NCI-H1092 treated with DMSO at 0.1 percent for 48 hours (cell line): ENCODE measurements at regions not wholly inside any gene's neighbourhood (a gene's known extent, or its start where the extent isn't known, plus 50 kb on each side); places are given as distances from the start of the nearest gene placed in this dataset.

Experiments used
- DNase-seq: peaks from one replicate; lab custom pipeline; 2025; lab: John Stamatoyannopoulos, UW

DNA sequence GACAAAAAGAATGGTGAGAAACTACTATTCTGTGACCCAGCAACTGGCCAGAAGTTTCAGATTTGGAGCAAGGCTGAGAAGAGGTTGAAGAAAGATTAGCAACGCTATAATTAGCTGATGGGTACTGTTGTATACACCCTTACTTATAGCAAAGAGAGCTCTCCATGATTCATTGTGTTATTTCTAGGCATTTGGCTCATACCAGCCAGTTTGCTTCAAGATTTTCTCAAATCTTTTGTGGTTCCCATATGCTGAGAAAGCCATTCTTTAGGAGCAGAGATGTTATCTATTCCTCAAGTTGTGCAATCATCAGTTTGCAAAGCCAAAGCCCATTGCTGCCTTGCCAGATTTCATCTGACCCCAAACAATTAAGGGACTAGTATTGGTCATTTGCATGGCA lies 179.4 kb downstream of the ETS1 start:
- no peak for DNase-seq

DNA sequence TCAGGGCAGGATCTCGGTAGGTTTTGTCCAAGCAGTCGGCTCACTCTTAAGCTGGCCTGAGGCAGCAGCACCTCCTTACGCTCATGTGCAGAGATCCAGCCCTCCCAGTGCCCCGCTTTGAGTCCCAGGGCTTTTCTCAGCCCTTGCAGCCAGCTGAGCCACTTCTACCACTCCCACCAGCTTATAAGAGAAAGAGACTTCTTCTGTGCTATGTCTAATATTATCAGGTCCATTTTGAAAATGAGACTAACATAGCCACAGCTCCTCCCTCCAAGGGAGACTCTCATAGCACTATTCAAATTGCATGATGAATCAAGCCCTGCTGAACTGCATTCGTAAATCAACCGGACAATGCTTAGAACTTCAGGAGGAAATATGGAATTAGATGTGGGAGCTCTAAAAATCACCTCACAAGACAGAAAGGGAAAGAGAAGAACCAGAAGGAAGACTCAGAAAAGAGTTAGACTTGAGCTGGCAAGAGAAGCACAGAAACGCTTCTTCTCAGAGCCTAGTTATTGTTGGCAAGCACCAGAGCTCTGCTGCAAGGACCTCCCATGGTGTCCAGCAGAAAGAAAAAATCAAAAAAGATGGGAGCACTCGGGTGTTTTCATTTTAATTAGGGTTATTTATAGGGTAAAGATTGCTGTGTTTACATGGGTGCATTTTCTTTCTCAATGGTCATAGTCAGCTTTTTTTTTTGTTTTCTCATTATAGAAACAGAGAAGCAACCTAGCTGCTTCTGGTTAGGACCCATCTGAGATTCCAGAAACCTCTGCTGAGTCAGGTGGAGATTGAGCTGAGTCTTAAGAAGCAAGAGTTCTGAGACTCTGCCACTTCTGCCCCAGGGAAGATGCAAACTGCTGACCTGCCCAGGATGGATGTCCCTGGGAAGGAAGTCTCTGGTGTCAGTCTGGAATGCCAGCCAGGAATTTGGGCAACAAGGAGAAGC lies 181.4 kb downstream of the ETS1 start:
- no peak for DNase-seq

DNA sequence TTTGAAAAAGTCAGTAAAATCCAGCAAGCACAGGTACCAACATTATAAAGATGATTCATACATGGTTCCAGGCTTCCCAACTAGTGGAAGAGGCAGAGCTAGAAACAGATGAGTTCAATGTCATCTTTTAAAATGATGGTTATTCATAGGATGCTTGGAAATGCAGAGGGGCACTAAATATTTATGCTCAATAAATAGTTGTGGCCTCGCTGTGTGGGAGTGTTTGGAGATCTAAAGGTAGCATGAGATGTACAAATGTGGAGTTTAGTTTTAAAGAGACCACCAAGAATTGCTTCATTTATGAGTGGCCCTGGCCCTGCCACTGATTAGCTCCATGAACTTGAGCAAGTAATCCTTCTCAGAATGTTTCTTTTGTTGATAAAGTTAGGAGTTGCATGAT lies 182.2 kb downstream of the ETS1 start:
- no peak for DNase-seq

DNA sequence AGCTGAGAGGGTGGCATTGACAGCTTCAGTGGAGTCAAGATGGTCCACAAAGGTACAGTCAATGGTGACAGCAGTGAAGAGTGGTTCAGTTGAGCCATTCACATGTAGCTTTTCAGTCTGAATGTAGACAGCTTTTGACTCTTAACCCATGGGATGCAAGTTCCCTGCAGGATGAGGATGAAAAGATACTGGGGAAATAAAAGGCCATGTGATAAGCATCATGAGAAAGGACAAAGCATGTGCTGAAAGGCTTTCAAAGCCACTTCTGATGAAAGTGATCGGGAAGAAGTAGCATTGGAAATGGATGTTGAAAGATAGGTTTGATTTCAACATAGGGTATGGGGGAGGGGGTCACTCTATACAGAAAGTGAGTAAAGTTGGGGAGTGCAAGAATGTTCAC lies 182.9 kb downstream of the ETS1 start:
- no peak for DNase-seq

DNA sequence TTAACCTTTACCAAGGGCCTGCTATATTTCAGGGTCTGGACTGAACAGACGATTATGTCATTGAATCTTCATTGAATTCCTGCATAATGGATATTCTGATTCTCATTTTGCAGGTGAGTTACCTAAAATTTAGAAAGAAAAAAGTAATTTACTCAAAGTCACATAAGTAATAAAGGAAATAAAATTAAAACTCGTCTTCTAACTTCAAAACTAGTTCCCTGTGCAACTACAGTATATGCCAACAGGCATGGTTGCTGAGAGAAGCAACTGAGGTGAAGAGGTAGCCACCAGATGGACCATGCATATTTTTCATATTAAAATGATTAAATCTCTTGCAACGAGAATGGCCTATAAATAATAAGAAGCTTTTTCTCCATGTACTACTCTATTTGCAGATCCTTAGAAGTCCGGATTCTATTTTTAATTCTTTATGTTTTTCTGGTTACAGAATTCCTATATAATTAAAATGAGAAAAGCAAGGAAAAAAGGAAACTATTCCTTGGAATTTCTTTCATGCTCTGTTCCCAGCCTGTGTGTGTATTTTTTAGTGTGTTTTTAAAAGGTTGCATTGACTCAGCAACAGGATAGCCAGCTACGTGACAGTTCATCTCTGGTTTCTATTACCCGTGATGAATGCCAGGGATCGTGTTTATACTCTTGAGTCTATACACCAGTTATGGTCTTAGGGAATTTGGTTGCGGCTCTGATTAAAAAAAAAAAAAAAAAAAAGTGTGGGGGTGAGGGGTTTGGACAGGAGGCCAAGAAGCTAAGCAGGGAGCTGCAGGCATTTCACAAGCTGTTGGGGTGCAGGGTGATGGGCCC lies 186.8 kb downstream of the ETS1 start:
- DNase-seq = no peak

DNA sequence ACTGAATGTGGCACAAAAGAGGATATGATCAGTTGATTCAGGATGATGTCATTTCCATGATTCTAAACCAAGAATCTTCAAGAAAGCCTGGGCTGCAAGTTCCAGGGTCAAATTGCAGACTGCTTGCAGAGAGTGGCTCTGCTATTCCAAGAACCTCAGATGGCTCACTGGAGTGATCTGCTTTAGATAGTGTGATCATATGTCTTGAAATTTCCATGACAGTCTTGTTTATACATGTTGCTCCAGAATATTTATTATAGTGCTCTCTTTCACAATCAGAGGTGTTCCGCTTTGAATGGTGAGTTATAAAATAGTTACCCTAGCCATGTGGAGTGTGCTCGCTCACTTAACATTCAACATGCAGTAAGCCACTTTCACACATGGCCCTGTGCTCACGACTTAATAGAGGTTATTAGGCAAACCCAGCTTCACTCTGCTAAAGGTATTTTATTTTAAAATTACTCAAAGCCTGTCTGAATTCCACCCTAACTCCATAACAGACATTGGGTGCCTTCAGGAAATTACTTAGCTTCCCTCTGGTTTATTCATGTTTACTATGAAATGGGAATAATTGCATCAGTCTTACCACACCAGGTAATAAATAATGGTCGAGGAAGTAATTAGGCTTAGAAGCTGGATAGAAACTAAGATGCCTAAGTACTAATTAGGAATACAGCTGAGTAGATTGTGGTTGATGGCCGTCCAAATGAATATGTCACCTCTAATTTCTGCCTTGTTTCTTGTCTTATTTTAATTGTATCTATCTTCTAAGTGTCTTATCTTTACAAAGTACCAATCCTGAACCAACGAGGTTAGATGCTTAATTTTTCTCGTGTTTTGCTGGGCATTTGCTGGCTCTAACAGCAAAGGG lies 187.9 kb downstream of the ETS1 start:
- DNase-seq = no peak

DNA sequence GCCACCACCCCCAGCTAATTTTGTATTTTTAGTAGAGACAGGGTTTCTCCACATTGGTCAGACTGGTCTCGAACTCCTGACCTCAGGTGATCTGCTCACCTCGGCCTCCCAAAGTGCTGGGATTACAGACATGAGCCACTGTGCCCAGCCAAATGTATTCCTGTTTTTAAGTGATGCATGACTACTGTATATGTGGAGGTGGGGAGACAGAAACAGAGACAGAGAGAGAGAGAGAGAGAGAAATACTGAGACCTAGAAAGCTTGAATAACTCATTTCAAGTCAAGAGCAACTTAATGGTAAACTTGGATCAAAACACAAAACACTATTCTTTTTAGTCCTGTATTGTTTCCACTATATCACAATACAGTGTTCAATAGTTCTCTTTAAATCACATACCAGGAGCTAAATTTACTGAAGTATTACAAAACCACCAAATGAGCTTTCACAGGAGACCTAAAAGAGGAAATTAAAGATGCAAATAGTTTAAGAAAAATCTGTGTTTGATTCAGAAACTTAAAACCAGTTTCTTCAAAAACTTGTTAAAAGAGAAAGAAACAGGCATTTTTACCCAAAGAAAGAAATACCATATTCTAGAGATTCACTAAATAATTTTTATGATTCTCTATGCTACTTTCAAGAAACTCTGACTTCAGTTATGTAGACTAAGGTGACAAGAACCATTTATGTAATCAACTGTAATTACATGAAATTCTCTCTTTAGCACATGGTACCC lies 188.7 kb downstream of the ETS1 start:
- DNase-seq = no peak

DNA sequence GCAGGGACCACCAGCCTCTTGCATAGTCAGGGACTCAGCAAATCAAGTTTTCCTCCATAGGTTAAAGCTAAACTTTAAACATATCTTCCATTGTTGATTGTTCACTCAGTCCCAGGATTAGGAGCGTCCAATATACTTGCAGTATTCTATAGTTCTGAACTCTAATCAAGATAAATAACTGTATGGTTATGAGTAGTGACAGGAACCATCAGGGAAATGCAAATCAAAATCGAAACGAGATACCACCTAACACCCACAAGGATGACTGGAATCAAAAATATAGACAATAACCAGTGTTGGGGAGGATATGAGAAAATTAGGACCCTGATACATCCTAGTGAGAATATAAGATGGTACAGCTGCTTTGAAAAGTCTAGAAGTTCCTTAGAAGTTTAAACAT lies 190.0 kb downstream of the ETS1 start:
- DNase-seq = no peak

DNA sequence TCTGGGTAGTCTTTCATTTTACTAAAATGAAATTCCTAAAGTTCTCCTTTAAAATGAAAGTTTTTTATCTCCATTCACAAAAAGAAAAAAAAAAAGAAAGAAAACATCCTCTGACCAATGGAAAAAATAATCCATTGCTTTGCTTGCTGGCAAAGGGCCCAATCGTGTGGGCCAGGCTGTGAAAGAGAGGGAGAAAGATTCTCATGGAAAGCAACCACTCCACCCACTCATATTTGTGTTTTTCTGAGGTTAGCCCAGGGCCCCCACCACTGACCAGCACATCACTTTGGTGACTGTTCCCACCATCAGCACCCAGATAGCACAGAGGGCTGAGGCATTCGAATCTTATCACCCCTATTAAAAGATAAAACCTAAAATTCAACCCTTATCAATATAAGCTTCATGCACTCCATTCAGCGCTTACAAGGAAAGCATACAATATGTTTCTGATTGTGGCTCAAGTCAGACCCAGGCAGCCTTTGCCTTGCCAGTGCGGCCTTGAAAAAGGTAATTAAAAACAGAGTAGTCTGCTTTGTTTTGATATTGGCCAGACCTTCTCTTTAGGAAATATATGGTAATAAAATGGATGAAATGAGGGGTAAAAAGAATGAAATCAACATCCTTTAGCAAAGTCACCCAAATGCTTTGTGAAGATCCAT lies 192.8 kb downstream of the ETS1 start:
- DNase-seq = no peak

DNA sequence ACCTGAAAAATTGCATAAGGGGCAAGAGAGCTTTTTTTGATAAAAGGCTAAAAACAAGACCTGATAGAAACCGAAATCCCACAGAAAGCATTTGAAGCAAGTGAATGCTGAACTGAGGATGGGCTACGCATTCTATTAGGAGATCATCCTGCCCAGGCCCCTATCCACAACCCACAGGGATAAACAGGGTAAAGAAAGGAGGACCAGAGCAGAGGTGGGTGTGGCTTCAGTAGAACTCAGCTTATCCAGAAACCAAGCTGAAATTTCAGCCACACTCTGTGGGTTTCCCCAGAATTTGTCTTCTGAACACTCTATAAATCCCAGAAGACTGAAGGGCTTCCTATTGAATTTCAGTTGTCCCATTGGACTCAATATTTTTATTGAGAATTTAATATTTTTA lies 195.1 kb downstream of the ETS1 start:
- DNase-seq = no peak

DNA sequence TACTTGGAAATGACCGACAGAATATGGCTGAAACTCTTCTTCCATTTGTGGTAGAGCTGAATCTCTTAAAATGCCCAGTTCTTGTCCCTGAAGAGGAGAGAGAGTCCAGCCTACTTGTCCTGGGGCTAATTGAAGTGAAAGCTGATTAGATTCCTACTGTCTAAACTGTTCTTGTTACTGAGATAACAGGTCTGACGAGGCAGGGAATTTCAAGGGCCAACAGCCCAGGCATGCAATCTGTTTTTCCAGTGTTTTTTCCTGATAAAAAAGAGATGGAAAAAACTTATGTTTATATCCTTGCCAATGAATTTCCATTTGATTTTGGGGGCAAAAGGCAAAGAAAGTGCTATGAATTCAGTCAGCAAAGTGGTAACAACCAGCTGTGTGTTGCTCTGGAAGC lies 195.5 kb downstream of the ETS1 start:
- no peak for DNase-seq

DNA sequence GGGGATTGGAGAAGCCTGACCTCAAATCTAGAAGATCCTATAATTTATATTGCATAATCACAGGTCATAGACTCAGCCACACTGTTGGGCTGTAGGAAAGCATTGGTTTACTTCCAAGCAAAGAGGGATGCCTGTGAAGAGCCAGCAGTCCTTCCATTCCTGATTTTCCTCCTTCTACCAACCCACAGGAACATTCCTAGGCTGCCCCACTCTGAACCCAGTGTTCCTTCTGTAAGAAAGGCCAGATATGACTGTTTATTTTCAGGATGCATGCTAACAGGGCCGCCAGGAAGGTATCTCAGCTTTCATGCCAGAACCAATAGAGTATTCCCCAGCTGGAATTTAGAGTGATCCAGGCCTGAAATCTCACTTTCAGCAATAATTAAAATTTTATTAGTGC lies 197.1 kb downstream of the ETS1 start:
- DNase-seq = no peak

DNA sequence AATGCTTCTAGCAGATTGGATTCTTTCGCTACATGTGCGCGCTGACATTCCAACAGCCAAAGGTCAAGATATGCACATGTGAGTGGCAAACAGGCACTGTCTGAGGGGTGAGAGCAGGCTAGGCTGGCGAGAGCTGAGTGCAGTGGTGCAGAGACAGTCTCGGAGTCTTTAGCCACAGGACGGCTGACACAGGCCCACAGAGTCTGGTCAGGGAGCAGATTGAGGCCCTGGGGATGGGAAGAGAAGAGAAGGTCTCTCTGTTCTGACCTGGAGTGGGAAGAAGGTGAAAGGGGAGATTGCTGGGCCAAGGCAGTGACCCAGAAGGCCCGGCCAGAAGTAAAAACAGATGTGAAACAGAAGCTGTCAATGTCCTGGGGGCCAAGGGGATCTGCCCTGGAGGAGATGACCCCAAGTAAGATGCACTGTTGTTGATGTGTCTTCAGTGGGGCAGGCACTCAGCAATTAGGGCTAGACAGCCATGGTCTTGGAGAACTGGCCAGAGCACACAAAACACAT lies 197.8 kb downstream of the ETS1 start:
- no peak for DNase-seq

DNA sequence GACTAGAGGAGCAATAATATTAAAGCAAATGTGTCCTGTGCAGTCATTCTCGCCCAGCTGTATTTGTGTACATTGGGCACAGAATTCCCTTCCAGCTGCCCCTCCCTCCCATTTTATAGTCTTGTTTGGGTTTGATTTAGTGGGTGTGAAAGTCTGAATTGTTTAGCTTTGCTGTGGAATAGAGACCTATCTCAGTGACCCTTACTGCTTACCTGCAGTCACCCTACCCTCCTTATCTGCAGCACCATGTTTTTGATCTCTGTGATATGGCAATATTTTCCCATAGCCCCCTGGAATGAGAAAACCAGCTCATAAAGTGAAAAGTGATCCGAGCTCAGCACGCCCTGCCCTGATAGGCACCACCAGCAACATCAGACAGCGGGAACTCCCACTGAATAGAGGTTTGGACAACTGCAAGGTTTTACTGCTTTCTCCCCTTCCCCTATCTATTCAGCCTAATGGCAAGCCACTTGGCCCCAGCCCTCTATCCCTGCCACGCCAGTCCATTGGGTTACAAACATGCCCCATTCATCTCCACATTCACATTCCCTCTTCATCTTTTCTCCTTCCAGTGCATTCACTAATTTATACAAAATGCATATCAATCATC lies 199.0 kb downstream of the ETS1 start:
- no peak for DNase-seq

DNA sequence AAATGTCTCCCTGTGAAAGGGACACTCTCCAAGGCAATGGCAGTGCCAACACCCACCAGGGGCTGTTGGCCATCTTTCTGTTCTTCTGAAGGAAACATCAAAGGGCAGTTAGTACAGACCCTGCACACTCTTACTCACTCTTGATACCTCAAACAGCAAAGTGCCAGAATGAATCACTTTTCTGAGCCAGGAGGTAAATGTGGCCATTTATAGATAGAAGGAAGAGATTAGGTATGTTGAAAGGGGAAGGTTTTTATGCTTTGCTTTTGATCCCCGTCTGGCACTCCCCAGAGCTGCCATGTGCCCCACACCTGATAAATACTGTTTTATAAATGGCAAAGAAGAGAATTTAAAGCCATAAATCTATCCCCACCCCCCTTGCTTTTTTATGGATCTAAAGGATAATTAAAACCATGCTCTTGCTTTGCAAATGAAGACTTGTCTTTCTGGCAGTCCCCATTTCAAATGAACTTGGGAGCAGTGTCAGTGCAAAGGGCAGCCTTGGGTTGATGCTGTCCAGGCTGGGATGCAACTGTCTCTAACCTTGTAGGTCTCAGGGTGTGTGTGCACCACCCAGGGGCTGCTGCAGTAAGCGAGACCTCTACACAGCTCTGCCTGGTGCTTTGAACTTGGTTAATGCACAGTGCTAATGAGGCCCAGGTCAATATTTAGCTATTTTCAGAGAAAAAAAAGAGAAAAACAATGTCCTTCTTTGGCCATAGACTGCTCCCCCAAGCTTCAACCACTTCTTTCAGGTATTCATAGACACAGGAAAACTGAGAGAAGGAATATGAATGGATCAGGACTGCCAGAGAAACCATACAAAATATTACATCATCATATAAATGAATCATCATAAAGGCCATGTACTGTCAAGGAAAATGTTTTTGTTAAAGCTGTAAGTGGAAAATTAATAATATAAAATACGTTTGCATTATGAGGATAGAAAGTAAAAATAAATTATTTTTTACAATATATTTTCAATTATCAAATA lies 207.5 kb downstream of the ETS1 start:
- DNase-seq = no peak

DNA sequence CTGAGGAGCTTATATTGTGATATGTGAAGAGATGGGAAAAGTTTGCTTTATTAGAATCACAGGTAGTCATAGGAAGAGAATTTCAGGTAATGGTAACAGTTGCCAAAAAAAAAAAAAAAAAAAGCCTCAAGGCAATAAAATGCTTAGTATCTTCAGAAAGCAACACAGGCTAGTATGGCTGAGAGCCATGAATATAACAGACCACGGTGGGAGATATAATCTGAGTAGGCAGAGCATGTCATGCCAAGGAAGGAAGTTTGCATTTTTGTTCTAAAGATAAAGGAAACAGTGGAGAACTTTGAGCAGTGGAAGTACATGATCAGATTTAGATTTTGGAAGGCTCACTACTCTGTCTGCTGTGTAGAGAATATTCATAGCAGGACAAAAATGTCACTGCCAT lies 211.4 kb downstream of the ETS1 start:
- DNase-seq = no peak

DNA sequence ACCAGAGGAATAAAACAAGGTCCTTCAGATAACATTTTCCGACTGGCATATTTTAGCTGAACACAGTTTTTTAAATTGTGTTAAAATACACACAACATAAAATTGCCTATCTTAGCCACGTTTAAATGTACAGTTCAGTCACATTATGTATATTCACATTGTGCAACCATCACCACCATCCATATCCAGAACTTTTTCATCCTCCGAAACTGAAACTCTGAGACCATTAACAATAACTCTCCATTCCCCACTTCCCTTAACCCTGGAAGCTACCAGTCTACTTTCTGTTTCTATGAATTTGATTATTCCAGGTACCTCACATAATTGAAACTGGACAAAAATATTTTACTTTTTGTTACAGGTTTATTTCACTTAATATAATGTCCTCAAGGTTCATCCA lies 213.3 kb downstream of the ETS1 start:
- no peak for DNase-seq

DNA sequence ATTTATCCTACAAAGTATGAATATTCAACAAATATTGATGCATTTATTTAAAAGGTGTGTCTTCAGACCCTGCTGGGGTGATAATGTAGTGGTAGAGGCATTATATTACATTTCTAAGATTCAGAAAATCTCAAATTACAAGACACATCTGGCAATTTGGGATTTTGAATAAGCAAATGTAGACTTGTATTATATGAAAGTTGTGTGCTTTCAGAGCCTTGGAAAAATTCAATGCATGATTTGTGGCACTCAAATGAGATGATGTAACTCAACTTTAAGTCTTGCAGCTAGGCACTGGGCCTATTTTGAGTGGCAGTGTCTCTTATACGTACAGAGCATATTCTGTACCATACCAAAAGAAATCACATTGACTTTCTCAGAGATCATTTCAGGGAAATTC lies 214.4 kb downstream of the ETS1 start:
- DNase-seq = no peak

DNA sequence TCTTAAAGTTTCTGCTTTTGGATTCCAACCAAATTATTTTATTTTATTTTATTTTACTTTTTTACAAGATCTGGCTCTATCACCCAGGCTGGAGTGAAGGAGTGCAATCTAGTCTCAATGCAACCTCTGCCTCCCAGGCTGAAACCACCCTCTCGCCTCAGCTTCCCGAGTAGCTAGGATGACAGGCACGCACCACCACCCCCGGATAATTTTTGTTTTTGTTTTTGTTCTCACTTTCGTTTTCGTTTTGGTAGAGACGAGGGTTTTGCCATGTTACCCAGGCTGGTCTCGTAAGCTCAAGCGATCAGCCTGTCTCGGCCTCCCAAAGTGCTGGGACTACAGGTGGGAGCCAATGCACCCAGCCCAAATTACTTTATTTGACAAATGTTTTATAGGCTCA lies 219.8 kb downstream of the ETS1 start:
- no peak for DNase-seq
